SK-N-SH treated with all-trans-retinoic acid at 6 μM for 48 hours (cell line): ENCODE measurements at regions not wholly inside any gene's neighbourhood (a gene's known extent, or its start where the extent isn't known, plus 50 kb on each side); places are given as distances from the start of the nearest gene placed in this dataset.

Source experiments
- ATAC-seq: fragments of 200-7000 bp; cut with Tn5 transposase; 3 replicates; pipeline ENCODE4 v1.9.1; 2020; ENCODE audit warnings: mild to moderate bottlenecking, moderate library complexity
- ARNTL ChIP-seq: fragments of 450-650 bp; formaldehyde crosslinking; IDR thresholded peaks from 2 replicates; pipeline ENCODE4 v1.5.0; 2020; ENCODE audit warnings: low read depth, mild to moderate bottlenecking, moderate library complexity, borderline replicate concordance
- BACH2 ChIP-seq: fragments of 250-450 bp; sonication (Bioruptor Pico); IDR thresholded peaks from 2 replicates; pipeline ENCODE4 v1.9.0; 2021; ENCODE audit warnings: mild to moderate bottlenecking, borderline replicate concordance
- CREB5 ChIP-seq: fragments of 250-450 bp; sonication (Bioruptor Pico); IDR thresholded peaks from 2 replicates; pipeline ENCODE4 v1.5.1; 2020; ENCODE audit warnings: low read depth, mild to moderate bottlenecking, moderate library complexity
- CSDC2 ChIP-seq: fragments of 250-450 bp; sonication (Bioruptor Pico); IDR thresholded peaks from 2 replicates; pipeline ENCODE4 v1.5.0; 2020; ENCODE audit warnings: mild to moderate bottlenecking, moderate library complexity
- CSRNP3 ChIP-seq: fragments of 250-450 bp; sonication (Bioruptor Pico); IDR thresholded peaks from 2 replicates; pipeline ENCODE4 v1.5.1; 2021; ENCODE audit warnings: mild to moderate bottlenecking, moderate library complexity
- ESRRG ChIP-seq: fragments of 250-450 bp; sonication (Bioruptor Pico); IDR thresholded peaks from 2 replicates; pipeline ENCODE4 v1.6.1; 2021; ENCODE audit warnings: mild to moderate bottlenecking
- GLIS3 ChIP-seq: fragments of 250-450 bp; sonication (Bioruptor Pico); IDR thresholded peaks from 2 replicates; pipeline ENCODE4 v1.5.0; 2020; ENCODE audit warnings: mild to moderate bottlenecking, moderate library complexity
- ISL1 ChIP-seq: fragments of 250-450 bp; sonication (Bioruptor Pico); IDR thresholded peaks from 2 replicates; pipeline ENCODE4 v2.1.2; 2022; ENCODE audit warnings: mild to moderate bottlenecking, moderate library complexity
- OSR1 ChIP-seq: fragments of 250-450 bp; sonication (Bioruptor Pico); IDR thresholded peaks from 2 replicates; pipeline ENCODE4 v1.8.0; 2022; ENCODE audit warnings: moderate library complexity, mild to moderate bottlenecking, inconsistent platforms
- PATZ1 ChIP-seq: fragments of 250-450 bp; sonication (Bioruptor Pico); IDR thresholded peaks from 2 replicates; pipeline ENCODE4 v1.8.0; 2020; ENCODE audit warnings: mild to moderate bottlenecking, moderate library complexity, borderline replicate concordance
- POU6F1 ChIP-seq: fragments of 250-450 bp; sonication (Bioruptor Pico); IDR thresholded peaks from 2 replicates; pipeline ENCODE4 v1.8.0; 2021; ENCODE audit warnings: low read depth, mild to moderate bottlenecking, moderate library complexity, borderline replicate concordance
- PPARA ChIP-seq: fragments of 250-450 bp; sonication (Bioruptor Pico); IDR thresholded peaks from 2 replicates; pipeline ENCODE4 v1.5.0; 2020; ENCODE audit warnings: mild to moderate bottlenecking, borderline replicate concordance
- RARB ChIP-seq: fragments of 250-450 bp; sonication (Bioruptor Pico); IDR thresholded peaks from 2 replicates; pipeline ENCODE4 v1.8.0; 2021; ENCODE audit warnings: mild to moderate bottlenecking, moderate library complexity
- SNAI2 ChIP-seq: fragments of 250-450 bp; sonication (Bioruptor Pico); IDR thresholded peaks from 2 replicates; pipeline ENCODE4 v1.5.0; 2020; ENCODE audit warnings: mild to moderate bottlenecking, moderate library complexity
- TCF4 ChIP-seq: fragments of 250-450 bp; sonication (Bioruptor Pico); IDR thresholded peaks from 2 replicates; pipeline ENCODE4 v1.8.0; 2021; ENCODE audit warnings: mild to moderate bottlenecking, moderate library complexity, borderline replicate concordance
- TOX ChIP-seq: fragments of 250-450 bp; sonication (Bioruptor Pico); IDR thresholded peaks from 2 replicates; pipeline ENCODE4 v1.8.0; 2021; ENCODE audit warnings: mild to moderate bottlenecking, moderate library complexity, borderline replicate concordance
- TSHZ2 ChIP-seq: fragments of 250-450 bp; sonication (Bioruptor Pico); IDR thresholded peaks from 2 replicates; pipeline ENCODE4 v1.5.0; 2020; ENCODE audit warnings: mild to moderate bottlenecking, moderate library complexity
- ZC3H10 ChIP-seq: fragments of 250-450 bp; sonication (Bioruptor Pico); IDR thresholded peaks from 2 replicates; pipeline ENCODE4 v1.5.1; 2021; ENCODE audit warnings: mild to moderate bottlenecking, moderate library complexity
- ZFP3 ChIP-seq: fragments of 250-450 bp; sonication (Bioruptor Pico); IDR thresholded peaks from 2 replicates; pipeline ENCODE4 v1.5.0; 2020; ENCODE audit warnings: mild to moderate bottlenecking, moderate library complexity
- ZFP30 ChIP-seq: fragments of 450-650 bp; formaldehyde crosslinking; IDR thresholded peaks from 2 replicates; pipeline ENCODE4 v1.5.0; 2022; ENCODE audit warnings: mild to moderate bottlenecking, moderate library complexity
- ZNF565 ChIP-seq: fragments of 450-650 bp; formaldehyde crosslinking; conservative IDR thresholded peaks from 2 replicates; pipeline ENCODE4 v1.5.0; 2020; ENCODE audit warnings: low read depth, mild to moderate bottlenecking, moderate library complexity
- ZNF70 ChIP-seq: fragments of 450-650 bp; formaldehyde crosslinking; IDR thresholded peaks from 2 replicates; pipeline ENCODE4 v1.5.0; 2020; ENCODE audit warnings: mild to moderate bottlenecking, moderate library complexity
- ZNF8 ChIP-seq: fragments of 450-650 bp; formaldehyde crosslinking; IDR thresholded peaks from 2 replicates; pipeline ENCODE4 v1.5.0; 2020; ENCODE audit warnings: mild to moderate bottlenecking, moderate library complexity

- no peak for TF ChIP-seq ISL1 (CRISPR knock-in tag)
- no peak for TF ChIP-seq TSHZ2
- no peak for TF ChIP-seq RARB (CRISPR knock-in tag)
- TF ChIP-seq TOX: no peak
- no peak for TF ChIP-seq GLIS3
- TF ChIP-seq CSRNP3 (CRISPR knock-in tag): no peak
- no peak for TF ChIP-seq CSDC2 (CRISPR knock-in tag)
- no peak for TF ChIP-seq ZNF70
- TF ChIP-seq ZFP3 (CRISPR knock-in tag): no peak
- TF ChIP-seq PATZ1: no peak
- TF ChIP-seq POU6F1: no peak
- no peak for TF ChIP-seq ESRRG (CRISPR knock-in tag)
- TF ChIP-seq ARNTL (CRISPR knock-in tag): no peak
- no peak for TF ChIP-seq ZNF8 (CRISPR knock-in tag)
- TF ChIP-seq ZNF565: no peak
- TF ChIP-seq OSR1: no peak
- no peak for TF ChIP-seq ZFP30 (CRISPR knock-in tag)
- no peak for TF ChIP-seq TCF4 (CRISPR knock-in tag)
- TF ChIP-seq SNAI2 (CRISPR knock-in tag): no peak
- ATAC-seq: no peak
Observed at GRCh38 chr12:85572956-85573355, 263.3 kb downstream of the RASSF9 start.

DNA sequence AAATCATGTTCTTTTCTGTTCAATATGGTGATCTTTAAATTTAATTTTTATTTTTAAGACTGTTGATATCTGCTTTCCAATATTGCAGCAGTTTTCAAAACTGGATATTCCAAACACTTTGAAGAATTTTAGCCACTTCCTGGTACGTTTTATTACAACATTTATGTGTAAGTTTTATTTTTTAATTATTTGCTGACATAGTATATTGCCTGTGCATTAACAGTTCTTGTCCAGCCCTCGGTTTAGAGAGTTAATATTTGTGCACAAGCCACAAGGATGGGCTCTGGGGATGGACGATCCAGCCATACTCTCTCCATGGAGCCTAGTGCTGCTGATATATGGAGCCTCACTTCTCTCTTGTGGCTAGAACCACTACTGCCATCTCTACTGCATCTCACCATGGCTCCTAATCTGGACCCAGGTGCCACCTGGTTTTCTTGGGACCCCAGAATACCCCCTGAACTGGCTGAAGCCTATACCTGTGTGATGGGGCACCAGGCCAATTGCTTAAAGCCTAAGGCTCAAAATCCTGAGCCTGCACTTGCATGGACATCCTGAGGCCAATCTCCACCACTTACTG is 262.5 kb downstream of the RASSF9 start:
- TF ChIP-seq ZFP3 (CRISPR knock-in tag) (no peak), ISL1 (CRISPR knock-in tag) (no peak), OSR1 (no peak), PPARA (no peak), ZC3H10 (CRISPR knock-in tag) (no peak), GLIS3 (no peak), BACH2 (CRISPR knock-in tag) (no peak), ZFP30 (CRISPR knock-in tag) (no peak), ZNF8 (CRISPR knock-in tag) (no peak), ZNF565 (no peak), TSHZ2 (no peak), CREB5 (CRISPR knock-in tag) (no peak), CSDC2 (CRISPR knock-in tag) (no peak), TCF4 (CRISPR knock-in tag) (no peak), POU6F1 (no peak), ARNTL (CRISPR knock-in tag) (no peak), CSRNP3 (CRISPR knock-in tag) (no peak), SNAI2 (CRISPR knock-in tag) (no peak)
- no peak for ATAC-seq
